ENCODE measurements at regions not wholly inside any gene's neighbourhood (a gene's known extent, or its start where the extent isn't known, plus 50 kb on each side); places are given as distances from the start of the nearest gene placed in this dataset.

GRCh38 chr5:165015547-165015946 lies 1510.1 kb downstream of the MAT2B start:
- H3K36me3 ChIP-seq (ENCODE audit: control insufficient read depth, insufficient read depth, low read length), result no peaks in the 10 kb centered on the region
- DNase-seq (ENCODE audit: low read depth), result no peak
- no peak overlapping the region for H3K4me3 ChIP-seq (ENCODE audit: low read depth, low read length)
- no peak for TF ChIP-seq CTCF (IDR thresholded peaks at IDR 0.05; ENCODE audit: insufficient read depth, low read length, poor library complexity, severe bottlenecking)
- no peaks in the 10 kb centered on the region for H3K27me3 ChIP-seq (ENCODE audit: control insufficient read depth, insufficient read depth, low read length)

GRCh38 chr5:165026971-165027370 lies 1521.6 kb downstream of the MAT2B start:
- TF ChIP-seq CTCF (IDR thresholded peaks at IDR 0.05; ENCODE audit: insufficient read depth, low read length, poor library complexity, severe bottlenecking), result no peak
- H3K4me3 ChIP-seq (ENCODE audit: low read depth, low read length), result no peak overlapping the region
- H3K36me3 ChIP-seq (ENCODE audit: control insufficient read depth, insufficient read depth, low read length), result no peaks in the 10 kb centered on the region
- DNase-seq (ENCODE audit: low read depth), result no peak
- H3K27me3 ChIP-seq (ENCODE audit: control insufficient read depth, insufficient read depth, low read length), result no peaks in the 10 kb centered on the region

- no peak for TF ChIP-seq CTCF (IDR thresholded peaks at IDR 0.05; ENCODE audit: insufficient read depth, low read length, poor library complexity, severe bottlenecking)
- H3K27me3 ChIP-seq (ENCODE audit: control insufficient read depth, insufficient read depth, low read length), result no peaks in the 10 kb centered on the region
- no peak overlapping the region for H3K4me3 ChIP-seq (ENCODE audit: low read depth, low read length)
- no peaks in the 10 kb centered on the region for H3K36me3 ChIP-seq (ENCODE audit: control insufficient read depth, insufficient read depth, low read length)
- DNase-seq (ENCODE audit: low read depth), result no peak
Observed at GRCh38 chr5:165028356-165028755, 1522.9 kb downstream of the MAT2B start.

- Histone ChIP-seq H3K4me3 (ENCODE audit: low read depth, low read length) (no peak overlapping the region), H3K36me3 (ENCODE audit: control insufficient read depth, insufficient read depth, low read length) (no peaks in the 10 kb centered on the region), H3K27me3 (ENCODE audit: control insufficient read depth, insufficient read depth, low read length) (no peaks in the 10 kb centered on the region)
- no peak for DNase-seq (ENCODE audit: low read depth)
- peak; percentile 20 for TF ChIP-seq CTCF (IDR thresholded peaks at IDR 0.05; ENCODE audit: insufficient read depth, low read length, poor library complexity, severe bottlenecking)
Observed at GRCh38 chr5:165029099-165029870, 1523.9 kb downstream of the MAT2B start.

GRCh38 chr5:165030971-165031370 lies 1525.6 kb downstream of the MAT2B start:
- no peaks in the 10 kb centered on the region for H3K36me3 ChIP-seq (ENCODE audit: control insufficient read depth, insufficient read depth, low read length)
- TF ChIP-seq CTCF (IDR thresholded peaks at IDR 0.05; ENCODE audit: insufficient read depth, low read length, poor library complexity, severe bottlenecking), result no peak

GRCh38 chr5:165031371-165031770 lies 1526.0 kb downstream of the MAT2B start:
- Histone ChIP-seq H3K27me3 (ENCODE audit: control insufficient read depth, insufficient read depth, low read length) (no peaks in the 10 kb centered on the region), H3K4me3 (ENCODE audit: low read depth, low read length) (no peak overlapping the region), H3K36me3 (ENCODE audit: control insufficient read depth, insufficient read depth, low read length) (no peaks in the 10 kb centered on the region)
- DNase-seq (ENCODE audit: low read depth), result no peak
- TF ChIP-seq CTCF (IDR thresholded peaks at IDR 0.05; ENCODE audit: insufficient read depth, low read length, poor library complexity, severe bottlenecking), result no peak

More at GRCh38 chr5:165030971-165031370, 1525.6 kb downstream of the MAT2B start:
- Histone ChIP-seq H3K4me3 (ENCODE audit: low read depth, low read length) (no peak overlapping the region), H3K27me3 (ENCODE audit: control insufficient read depth, insufficient read depth, low read length) (no peaks in the 10 kb centered on the region)
- DNase-seq (ENCODE audit: low read depth), result no peak

Measured in kidney epithelial cell (primary cell).